COR-L47 (cell line): ENCODE measurements at regions not wholly inside any gene's neighbourhood (a gene's known extent, or its start where the extent isn't known, plus 50 kb on each side); places are given as distances from the start of the nearest gene placed in this dataset.
"Not testable (repeated sequence)": the region's sequence is repeated elsewhere in the genome, so short reads cannot be mapped to it uniquely, and the experiment has no call there.

ENCODE experiments used
- DNase-seq: peaks from one replicate; lab custom pipeline; 2025; lab: John Stamatoyannopoulos, UW

DNA sequence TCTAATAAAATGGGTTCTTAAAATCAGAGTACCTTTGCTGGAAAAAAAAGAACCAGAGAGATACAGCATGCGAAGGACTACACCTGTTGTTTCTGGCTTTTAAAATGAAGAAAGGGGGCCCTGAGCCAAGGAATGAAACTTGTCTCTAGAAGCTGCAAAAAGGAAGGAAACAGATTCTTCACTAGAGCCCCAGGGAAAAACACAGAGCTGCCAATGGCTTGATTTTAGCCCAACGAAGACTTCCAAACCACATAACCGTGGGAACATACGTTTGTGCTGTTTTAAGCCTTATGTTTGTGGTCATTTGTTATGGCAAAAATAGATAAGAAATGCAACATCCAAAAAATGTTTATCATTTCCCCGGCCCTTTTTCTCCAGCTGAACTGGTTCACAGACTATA lies 780.0 kb downstream of the SORCS1 start:
- no peak for DNase-seq

DNA sequence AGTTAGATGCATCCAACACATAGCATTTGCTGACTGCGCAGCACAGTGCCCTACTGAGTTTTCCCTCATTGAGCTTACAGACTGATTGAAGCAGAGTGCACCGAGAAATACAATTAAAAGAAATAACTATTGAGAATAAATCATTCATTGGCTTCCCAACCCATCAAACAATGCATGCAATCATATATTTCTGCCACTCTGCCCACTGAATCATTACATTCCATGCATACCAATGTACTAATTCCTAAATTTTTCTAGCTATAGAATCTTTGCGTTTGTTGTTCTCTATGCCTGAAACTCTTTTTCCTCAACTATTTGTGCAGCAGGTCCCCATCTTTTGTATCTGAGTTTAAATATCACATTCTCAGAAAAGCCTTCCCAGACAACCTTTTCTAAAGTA lies 783.8 kb downstream of the SORCS1 start:
- DNase-seq, result no peak

DNA sequence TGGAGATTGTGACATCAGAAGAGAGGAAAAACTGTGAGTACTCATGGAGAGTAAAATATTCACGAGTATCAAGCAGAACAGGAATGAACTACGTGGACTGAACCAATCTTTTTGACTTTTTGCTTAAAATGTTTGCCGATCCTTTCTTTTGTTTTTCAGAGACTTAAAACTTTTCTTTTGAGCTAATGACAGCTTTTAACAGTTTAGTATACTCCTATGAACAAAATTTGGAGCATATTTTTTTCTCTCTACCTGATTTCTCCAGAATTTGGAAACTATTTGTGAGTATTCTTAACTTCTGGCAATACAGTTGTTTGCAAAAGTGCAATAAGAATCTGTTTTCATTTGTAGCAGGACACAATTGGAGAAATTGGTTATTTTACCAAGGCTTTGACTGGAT lies 786.3 kb downstream of the SORCS1 start:
- no peak for DNase-seq

- no peak for DNase-seq
Measured at GRCh38 chr10:106370751-106371150, 793.8 kb downstream of the SORCS1 start.

DNA sequence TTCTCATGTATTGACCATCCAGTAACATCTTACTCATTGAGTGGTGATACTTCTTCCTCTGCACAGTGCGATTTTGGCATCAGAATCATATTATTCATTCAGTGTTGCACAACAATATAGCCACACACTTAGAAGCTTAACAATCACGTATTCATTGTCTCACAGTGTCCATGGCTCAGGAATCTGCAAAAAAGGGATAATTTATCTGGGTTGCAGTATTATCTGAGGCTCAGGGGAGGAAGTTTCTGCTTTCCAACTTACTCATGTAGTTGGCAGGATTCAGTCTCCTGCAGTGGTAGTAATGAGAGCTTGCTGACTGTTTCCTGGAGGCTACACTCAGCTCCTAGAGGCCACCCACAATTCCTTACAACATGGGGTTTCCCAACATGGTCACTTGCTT lies 803.6 kb downstream of the SORCS1 start:
- DNase-seq, result no peak

DNA sequence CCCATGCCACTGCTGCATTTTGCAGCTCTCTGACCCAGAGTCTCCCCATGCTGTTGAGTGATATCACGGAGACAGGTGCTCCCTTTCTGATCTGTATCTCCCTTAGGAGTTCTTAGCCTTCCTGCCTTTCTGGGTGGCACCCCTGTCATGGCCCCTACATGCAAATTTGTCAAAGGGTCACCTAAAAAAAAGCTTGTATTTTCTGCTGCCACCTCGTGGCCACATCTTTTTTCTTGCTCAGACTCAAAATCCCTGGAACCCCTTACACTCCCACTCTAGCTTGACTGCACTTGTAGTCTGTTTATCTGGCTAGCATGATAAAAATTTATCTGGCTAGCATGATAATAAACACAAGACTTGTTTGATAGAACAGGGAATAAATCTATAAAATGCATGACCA lies 809.1 kb downstream of the SORCS1 start:
- no peak for DNase-seq

GRCh38 chr10:106348933-106349332 lies 815.6 kb downstream of the SORCS1 start:
- no peak for DNase-seq

DNA sequence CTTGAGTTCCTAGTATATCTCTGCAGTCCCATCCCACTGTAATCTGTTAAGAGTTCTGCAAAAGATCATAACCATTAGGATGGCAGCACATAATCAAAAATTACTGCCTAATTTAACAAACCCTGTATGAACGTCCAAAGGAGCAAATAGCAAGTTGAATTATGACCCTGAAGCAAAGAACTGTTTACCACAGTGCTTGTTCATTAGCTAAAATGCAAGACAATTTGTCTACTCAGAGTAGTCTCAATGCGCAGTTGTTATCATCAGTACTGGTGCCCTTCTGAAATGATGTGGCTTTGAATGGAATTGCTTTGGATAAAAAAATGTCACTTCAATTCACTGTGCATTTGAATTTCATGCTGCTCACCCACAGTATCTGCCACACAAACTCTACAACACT lies 817.0 kb downstream of the SORCS1 start:
- no peak for DNase-seq

DNA sequence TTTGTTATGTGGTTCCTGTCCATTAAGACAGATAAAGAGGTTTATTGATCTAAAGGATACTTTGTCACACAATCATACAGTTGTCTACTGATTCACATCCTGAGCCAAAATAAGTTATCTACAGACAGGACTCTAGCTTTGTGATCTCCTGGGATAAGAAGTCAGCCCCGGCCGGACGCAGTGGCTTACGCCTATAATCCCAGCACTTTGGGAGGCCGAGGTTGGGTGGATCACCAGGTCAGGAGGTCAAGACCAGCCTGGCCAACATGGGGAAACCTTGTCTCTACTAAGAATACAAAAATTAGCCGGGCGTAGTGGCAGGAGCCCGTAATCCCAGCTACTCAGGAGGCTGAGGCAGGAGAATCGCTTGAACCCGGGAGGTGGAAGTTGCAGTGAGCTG lies 821.0 kb downstream of the SORCS1 start:
- DNase-seq, result not testable (repeated sequence)

GRCh38 chr10:106341356-106341755 lies 823.1 kb downstream of the SORCS1 start:
- DNase-seq, result no peak

GRCh38 chr10:106338486-106338885 lies 826.0 kb downstream of the SORCS1 start:
- no peak for DNase-seq

GRCh38 chr10:106336874-106337273 lies 827.6 kb downstream of the SORCS1 start:
- no peak for DNase-seq

DNA sequence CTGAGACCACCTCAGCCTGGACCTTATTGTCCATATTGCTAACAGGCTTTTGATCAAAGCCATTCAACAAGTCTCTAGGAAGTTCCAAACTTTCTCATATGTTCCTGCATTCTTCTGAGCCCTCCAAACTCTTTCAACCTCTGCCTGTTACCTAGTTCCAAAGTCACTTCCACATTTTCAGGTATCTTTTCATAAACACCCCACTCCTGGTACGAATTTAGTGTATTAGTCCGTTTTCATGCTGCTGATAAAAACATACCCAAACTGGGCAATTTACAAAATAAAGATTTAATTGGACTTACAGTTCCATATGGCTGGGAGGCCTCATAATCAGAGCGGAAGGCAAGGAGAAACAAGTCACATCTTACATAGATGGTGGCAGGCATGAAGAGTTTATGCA lies 836.8 kb downstream of the SORCS1 start:
- DNase-seq, result no peak

- DNase-seq, result no peak
Measured at GRCh38 chr10:106320876-106321275, 843.6 kb downstream of the SORCS1 start.

- no peak for DNase-seq
Measured at GRCh38 chr10:106320078-106320477, 844.4 kb downstream of the SORCS1 start.

DNA sequence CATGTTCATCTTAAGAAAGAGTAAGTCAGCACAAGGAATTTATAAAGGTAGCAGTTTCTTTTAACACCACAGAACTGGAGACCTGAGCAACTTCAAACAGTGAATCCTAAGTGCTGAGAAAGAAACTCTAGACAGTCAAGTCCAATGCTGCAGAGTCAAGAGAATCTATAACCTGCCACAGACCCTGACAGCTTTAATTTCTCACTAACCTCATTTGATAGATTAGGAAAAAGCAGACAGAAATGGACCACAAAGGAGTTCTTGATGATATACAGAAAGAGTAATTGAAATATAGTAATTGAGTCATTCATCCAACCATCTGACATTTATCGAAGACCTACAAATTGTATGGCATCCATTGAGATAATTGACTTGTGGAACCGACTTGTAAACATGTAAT lies 847.0 kb downstream of the SORCS1 start:
- no peak for DNase-seq

- no peak for DNase-seq
Measured at GRCh38 chr10:106313041-106313440, 851.5 kb downstream of the SORCS1 start.

GRCh38 chr10:106312087-106312486 lies 852.4 kb downstream of the SORCS1 start:
- no peak for DNase-seq

DNA sequence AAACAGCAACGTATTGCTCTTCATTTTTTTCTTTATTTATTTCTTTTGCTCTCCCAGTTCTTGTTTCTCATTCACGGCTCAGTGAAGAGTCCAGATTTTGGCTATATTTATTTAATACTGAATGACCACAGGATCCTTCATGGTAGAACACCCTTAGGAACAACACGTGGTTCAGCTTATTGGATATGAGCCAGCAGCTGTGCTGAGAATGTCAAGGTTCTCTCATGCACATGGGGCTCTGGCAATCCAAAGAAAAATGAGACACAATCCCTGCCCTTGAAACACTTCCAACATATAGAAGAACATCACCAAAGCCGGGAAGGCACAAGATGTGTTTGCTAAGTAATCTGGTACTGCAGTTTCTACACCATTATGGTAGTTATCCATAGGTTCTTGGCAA lies 852.9 kb downstream of the SORCS1 start:
- no peak for DNase-seq

DNA sequence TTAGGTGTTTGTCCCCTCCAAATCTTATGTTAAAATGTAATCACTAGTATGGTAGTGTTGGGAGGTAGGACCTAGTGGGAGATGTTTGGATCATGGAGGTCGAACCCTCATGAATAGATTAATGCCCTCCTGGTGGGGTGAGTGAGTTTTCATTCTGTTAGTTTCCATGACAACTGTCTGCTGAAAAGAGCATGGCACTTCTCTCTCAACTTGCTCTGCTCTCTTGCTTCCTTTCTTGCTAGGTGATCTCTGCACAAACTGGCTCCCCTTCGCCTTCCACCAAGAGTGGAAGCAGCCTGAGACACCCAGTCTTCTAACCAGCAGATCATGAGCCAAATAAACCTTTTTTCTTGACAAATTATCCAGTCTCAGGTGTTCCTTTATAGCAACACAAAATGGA lies 853.9 kb downstream of the SORCS1 start:
- DNase-seq, result no peak

DNA sequence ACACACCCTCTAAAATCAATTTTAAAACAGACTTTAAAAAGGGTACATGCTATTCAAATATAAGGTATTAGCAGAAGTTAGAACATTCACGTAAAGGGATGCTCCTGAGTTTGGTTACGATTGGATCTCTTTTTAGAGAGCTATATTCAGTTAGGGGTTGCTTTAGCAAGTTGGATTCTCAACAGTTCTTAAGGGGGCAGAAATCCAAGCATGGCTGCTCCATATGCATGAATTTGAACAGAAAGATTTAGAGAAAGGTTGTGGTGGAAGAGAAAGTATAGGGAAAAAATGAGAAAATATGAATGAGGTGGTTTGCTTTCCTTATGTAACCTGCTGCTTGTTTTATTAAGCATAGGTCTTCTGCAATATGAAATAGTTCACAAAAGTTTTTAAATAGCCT lies 855.1 kb downstream of the SORCS1 start:
- no peak for DNase-seq

- DNase-seq, result no peak
Measured at GRCh38 chr10:106308284-106308683, 856.2 kb downstream of the SORCS1 start.

DNA sequence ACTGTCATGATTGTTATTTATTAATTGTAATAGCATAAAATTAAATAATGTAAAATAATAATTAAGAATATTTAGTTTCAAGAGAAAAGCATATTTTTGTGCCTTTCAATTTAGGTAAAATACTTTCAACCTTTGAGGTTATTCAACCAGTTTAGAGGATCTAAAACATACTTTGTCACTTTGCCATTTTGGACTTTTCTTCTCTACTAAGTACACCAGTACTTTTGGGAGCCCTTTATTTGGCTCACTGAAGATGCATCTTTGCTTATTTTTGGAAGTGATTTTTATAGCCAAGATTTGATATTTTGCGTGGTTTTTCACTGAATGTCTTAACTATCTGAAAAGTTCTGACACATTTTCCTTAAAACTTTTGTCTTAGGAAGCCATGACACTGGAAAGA lies 860.5 kb downstream of the SORCS1 start:
- DNase-seq, result no peak

- no peak for DNase-seq
Measured at GRCh38 chr10:106302961-106303360, 861.5 kb downstream of the SORCS1 start.

DNA sequence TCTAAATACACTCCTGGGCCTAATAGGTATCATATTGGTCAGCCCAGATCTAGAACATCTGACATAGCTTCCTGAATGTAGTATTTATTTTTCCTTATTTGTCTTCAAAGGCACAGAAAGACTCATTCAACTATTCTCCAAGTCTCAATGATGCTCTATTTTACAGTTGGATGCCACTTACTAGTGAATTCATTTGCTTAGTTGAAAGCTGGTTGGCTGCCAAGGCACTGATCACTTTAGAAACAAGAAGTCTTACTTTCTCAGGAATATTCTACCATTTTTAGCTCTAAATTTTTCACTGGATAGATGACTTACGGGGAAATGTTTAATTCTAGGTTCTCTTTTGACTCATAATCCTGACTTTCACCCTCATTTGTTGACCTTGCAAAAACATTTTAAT lies 863.4 kb downstream of the SORCS1 start:
- DNase-seq, result no peak
